ENCODE measurements at regions not wholly inside any gene's neighbourhood (a gene's known extent, or its start where the extent isn't known, plus 50 kb on each side); places are given as distances from the start of the nearest gene placed in this dataset.
"Not testable (repeated sequence)": the region's sequence is repeated elsewhere in the genome, so short reads cannot be mapped to it uniquely, and the experiment has no call there.

DNA sequence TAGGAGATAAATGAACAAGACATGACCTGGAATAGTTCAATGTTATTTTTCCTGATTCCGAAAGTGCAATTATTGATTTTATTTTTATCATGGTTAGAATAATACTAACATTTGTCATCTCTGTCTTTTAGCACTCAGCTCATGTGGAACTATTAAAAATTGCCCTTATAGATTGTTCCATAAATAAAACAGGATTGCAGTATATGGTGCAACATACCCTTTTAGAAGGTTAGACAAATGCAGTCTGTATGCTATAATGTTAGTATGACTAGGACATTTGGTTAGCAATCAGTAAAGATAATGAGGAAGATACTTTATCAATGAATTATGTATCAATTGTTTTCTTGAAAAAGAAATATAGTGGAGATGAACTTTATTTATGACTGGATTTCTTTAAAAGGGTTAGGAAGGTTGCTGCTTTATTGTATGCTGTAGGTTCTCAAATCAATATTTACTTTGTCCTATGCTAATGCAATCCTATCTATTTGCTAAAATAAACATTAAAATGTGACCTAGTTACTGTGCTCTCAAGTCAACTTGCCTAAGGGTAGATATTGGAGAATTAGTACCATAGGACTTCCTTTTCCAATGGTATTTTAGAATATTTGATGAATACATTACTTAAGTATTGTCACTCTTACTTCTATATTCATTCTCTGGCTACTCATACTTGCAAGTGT lies 348.9 kb upstream of the ISL1 start:
- DNase-seq: no peak

DNA sequence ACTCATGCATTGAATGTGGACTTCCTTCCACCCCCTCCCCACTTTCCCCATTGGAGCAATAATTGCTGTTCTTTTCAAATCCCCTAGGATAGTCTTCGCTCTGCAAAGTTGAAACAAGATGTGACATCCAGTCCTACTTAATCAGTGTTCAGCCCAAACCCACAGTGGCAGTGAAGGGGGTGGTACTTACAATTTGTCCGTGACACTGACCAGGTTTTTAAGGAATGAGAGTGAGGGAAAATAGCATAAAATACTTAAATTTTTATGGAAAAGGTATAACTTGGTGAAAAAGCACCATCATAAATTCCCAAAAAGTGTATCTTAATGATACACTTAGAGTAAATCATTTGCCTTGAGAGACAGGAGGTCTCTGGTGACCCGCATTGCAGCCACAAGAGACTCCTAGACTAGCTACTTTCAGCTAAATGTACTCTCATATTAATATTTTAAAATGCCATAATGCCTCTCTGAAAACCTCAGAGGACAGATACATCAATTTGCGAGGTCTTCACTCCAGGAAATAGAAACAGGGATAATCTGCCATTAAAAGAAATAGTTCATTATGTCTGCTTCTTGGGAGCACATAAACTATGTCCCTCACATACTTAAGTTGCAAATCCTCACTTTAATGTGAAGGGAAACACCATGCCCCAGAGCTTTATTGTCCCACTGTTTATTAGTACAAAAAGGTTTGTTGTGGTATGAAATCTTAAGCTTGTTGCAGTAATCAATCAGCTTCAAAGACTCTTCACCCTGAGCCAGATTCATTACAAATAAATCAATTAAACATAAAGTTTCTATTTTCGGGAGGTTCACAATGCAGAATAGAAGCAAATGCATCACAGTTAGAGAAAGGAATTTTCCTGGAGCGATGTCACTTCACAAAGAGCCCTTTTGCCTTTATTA lies 343.6 kb upstream of the ISL1 start:
- DNase-seq: no peak

DNA sequence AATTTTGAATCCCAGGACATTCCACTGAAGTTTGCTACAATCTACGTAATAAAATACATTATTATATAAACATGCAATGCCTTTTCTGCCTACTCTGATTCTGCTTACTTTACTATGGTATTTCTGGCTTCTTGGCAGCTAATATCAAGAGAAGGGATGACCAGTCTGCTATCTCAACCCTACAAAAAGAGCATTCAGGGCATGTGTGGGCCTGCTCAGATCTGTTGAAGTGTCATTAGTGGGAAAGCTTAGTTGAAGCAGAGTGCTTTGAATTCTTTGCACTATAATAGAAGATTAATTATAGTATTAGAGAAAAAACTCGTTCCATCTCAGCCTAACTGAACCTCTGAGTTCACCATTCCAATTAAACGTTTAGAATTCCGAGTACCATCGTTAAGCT lies 339.5 kb upstream of the ISL1 start:
- DNase-seq: no peak

DNA sequence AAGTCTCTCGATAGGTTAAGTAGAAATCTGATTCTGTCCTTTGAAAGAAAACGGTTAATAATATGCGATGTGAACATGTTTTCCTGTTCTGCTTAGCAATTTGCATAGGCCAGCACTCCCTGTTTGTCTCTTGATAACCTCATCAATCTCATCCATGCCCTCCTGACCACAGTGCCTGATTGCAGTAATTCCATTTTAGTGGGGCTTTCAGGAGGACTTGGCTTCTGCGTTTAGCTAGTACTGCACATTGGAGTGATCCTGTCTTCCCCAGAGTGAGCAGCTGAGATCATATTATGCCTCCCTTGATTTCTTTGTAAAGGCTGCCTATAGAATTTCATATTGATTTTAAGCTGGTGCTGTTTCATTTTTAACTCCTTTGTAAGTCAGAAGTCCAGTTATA lies 335.9 kb upstream of the ISL1 start:
- no peak for DNase-seq

DNA sequence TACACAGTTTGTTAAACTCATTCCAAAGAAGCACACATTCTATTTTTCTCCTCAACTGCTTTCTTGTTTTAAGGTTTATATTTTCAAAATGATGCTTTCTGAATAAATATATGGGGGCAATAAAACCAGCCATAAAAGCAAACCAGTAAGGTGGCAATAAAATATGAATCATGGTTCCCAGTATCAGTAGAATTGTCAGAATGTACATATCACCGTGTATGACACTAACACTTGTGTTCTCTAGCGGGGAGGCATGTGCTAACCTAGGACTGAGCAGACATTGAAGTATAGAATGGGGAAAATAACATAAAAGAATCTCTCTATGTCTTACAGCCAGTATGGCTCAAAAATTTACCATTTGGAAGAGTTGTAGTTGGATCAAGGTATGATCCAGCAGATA lies 329.9 kb upstream of the ISL1 start:
- DNase-seq: no peak

DNA sequence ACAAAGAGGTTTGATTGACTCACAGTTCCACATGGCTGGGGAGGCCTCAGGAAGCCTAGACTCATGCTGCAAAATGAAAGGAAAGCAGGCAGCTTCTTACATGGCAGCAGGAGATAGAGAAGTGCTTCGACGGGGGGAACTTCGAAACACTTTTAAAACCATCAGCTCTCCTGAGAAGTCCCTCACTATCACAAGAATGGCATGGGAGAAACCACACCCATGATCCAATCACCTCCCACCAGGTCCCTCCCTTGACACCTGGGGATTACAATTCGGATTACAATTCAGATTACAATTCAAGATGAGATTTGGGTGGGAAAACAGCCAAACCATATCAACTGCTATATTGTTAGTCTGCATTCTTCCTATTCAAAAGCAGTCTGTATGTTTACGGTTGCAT lies 322.3 kb upstream of the ISL1 start:
- no peak for DNase-seq

DNA sequence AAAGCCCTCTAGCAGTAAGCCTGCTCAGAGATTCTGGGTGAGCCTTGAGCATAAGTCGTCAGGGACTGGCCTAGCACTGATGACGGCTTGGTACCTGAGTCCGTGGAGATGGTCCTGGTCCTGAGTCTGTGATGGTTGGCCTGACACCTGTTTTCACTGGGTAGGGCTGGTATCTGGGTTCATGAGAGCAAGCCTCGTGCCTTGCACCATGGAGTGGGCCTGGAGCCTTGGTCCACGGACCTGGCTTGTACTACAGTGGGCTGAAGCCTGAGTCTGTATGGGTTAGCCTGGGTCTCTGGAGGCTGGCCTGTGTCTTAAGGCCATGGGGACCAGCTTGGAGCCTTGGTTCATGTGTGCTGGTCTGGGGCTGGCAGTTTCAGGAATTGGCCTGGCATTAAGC lies 310.3 kb upstream of the ISL1 start:
- DNase-seq: no peak

DNA sequence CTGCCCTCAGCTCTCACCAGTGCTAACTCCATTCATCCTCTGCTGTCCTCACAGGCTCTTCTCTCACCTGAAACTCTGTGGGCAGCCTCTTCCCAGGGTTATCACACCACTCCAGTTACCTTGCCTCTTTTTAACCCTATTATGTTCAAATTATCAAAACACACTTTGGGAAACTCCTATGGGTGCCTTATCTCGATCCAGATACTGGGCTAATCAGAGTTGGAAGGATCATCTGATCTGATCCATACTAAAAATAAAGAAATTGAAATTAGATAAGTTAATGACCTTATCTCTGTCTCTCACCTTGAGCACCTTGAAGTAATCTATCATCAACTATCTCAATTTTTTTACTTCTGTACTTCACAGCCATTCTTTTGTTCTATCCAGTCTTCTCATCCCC lies 300.5 kb upstream of the ISL1 start:
- DNase-seq: no peak

DNA sequence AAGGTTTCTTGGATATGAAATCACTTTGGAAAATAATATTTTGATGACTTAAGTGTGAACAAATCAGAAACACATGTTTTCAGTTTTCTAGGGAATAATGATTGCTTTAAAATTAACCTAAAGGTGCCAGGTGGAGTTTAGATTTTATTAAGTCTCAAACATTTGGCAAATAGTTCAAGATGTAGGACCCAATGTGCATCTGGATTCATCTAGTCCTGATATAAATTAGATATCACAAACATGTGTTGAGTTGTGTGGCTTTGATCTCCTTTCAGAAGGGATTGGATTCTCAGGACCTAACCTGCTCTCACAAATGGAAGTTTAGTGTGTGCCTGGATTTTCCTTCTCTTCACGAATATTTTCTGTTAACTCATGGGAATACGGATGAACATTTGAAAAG lies 291.4 kb upstream of the ISL1 start:
- no peak for DNase-seq

DNA sequence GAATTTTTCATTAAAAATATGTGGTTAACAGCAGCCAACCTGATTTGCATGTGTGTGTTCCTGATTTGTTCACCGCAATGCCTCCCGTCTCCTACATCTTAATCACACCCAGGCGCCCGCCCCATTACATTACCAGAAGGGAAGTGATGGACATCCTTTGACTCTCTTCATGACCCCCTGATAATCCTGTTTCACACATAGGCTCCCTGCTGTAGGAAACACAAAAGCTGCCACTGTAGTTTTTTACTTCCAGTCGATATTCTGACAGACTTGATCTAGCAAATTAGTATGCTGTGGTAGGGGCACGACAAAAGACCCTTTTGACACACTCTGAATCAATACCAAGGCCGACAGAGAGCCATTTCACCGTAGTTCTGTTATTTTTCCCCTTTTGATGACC lies 287.8 kb upstream of the ISL1 start:
- no peak for DNase-seq

DNA sequence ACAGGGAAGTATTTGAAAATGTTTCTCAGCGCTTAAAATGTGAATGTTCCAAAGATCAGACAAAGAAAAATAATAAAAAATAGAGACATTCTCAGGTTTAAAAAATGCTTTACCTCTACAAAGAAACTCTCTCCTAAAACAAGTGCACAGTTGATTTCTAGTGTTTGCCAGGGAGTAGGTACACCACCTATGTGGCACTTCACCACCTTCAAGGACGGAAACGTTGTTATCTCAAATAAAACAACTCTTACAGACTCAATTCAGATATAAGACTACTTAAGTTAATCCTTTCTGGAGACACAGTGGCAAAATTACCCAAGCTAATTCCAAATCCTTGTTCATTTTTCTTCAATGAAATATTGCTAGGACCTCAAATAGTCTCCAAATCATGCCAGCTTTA lies 286.4 kb upstream of the ISL1 start:
- no peak for DNase-seq

DNA sequence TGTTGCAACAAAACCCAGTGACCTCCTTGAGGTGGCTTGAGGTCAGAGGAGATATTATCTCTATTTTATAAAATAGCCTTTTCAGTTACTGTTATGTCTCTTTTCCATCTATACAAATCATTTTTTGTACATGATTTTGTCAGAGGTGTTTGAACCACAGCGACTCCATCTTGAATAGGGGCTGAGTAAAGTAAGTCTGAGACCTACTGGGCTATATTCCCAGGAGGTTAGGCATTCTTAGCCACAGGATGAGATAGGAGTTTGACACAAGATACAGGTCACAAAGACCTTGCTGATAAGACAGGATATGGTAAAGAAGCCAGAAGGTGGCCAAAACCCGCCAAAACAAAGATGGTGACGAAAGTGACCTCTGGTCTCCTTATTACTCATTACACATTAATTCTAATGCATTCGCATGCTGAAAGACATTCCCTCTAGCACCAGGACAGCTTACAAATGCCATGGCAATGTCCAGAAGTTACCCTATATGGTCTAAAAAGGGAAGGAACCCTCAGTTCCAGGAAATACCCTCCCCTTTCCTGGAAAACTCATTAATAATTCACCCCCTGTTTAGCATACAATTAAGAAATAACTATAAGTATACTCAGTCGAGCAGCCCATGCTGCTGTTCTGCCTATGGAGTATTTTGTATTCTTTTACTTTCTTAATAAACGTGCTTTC lies 283.9 kb upstream of the ISL1 start:
- no peak for DNase-seq

DNA sequence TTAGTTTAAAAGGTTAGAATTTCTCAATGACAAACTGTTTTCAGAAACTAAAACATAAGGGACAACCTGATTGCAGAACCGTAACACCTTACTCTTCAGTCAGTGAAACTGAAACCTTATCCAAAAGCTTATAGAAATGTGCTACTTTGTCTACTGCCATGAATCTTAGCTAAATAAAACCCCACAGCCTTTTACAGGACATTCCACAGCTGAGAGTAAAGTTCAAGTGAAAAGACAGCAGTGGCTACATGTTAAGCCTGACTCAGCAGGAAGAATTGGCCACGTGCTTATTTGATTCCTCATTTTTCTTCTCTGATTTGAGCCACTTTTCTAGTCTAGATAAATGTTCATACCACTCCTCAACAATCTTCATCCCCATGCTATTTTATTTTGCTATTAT lies 278.7 kb upstream of the ISL1 start:
- no peak for DNase-seq

DNA sequence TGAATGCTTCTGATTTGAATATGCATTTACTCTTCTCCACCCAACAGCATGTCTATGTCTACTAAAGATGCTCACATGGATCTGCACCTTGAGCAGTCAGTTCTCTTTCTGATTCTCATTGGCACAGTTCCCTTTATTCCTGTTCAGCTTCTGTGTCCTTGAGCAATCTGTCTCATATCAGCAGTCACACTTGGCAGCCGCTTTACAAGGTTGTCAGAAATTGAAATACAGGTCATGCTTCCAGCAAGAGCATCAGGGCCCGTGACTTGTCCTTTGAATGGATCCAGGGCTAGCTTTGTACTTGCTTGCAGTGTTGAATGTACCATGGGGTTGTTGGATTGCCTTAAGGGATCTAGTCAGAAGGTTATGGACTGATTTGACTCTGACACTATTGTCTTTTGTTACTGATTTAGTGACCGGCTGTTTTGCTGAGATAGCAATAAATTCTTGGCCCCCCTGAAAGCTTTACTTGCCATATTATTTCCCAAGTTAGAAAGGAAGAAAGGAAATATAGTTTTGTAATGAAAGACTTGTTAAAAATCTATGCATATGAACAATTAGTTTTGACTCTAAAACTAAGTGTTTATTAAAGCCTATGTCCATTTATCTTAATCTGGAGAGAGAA lies 273.4 kb upstream of the ISL1 start:
- no peak for DNase-seq

DNA sequence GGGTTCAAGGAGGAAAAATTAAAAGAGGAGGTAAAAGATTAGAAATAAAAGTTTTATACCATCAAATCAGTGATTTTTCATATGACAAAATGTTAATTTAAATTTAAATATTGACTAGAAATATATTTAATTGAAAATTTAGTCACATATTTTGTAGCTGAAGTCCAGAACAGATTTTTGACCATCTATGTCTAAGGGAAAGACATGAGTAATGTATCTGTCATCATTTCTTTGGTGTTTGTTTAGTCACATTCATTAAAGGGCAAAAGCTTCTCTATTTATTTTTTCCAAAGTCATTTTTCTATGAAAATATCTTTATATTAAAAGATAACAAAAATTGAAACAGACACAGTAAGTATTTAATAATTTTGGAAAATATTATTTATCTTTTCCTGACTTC lies 252.0 kb upstream of the ISL1 start:
- DNase-seq: no peak

DNA sequence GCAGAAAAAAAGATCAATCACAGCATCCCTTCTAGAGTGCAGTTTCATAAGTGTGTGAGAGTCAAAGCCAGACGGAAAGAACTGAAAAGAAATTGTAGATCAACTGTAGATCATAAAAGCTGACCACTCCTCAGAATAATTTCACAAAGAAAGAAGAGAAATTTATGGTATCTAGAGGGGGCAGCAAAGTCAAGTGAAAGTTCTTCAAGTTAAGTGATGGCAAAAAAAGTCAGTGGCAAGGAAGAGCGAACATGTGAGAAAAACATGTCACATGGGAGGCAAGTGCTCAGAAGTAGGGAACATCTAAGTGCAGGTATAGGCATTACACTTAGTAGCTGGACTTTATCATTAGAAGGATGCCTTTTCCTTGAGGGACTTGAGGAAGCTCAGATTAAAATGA lies 245.1 kb upstream of the ISL1 start:
- DNase-seq: no peak

DNA sequence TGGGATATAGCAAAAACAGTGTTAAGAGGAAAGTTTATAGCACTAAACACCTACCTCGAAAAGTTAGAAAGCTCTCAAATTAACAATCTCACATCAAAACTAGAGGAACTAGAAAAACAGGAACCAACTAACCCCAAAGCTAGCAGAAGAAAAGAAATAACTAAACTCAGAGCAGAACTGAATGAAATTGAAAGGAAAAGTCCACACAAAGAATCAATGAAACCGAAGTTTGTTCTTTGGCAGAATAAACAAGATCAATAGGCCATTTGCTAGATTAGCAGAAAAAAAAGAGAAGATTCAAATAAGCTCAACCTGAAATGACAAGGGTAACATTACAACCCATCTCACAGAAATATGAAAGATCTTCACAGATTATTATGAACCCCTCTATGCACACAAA lies 234.8 kb upstream of the ISL1 start:
- DNase-seq: no peak

DNA sequence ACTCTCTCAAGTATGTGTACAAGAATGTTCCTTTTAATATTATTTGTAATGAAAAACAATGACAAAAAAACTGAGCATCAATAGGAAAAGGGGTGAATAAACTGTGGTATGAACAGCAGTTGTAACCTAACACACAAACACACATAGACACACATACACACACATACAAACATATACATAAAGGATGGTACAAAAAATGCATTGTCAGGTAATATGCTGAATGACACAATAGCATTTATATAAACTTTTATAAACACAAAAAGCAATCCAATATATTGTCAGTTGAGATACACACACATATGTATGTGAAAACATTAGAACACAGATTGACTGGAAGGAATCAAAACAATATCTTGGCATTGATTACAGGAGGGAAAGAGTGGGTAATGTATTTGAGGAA lies 227.0 kb upstream of the ISL1 start:
- DNase-seq: no peak

DNA sequence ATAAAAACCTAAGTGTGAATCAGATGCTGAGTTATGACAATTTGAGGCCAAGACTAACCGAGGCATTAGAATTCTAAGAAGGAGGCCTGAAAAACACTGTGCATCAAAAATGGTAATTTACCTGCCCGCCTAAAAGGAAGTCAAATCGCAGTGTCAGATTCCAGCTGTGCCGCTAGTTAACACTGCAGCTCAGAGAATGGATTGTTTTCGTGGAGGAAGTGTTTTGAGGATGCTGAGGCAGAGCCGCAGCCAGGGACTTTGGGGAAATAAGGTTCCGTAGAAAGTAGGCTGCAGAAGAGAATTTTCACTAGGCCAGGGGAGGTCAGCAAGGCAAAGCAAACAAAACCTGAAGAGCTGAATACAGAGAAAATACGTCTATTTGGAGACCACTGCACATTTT lies 226.4 kb upstream of the ISL1 start:
- no peak for DNase-seq

DNA sequence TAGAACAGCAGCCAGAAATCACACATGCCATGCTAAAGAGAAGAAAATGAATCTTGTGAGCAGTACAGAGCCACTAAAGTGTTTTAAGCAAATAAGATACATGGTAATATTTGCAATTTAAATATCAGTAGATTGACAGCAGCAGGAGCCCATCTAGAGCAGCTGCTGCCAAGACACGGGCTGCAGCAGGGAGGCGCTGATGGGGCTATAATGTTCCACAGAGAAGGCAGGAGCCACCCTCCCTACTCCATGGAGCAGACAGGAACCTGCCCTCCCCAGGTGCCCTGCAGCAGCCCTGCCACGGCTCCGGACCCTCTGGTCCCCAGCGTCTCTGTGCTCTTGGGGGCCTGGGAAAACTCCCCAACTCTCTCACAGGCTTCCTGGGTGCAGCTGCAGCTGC lies 224.1 kb upstream of the ISL1 start:
- no peak for DNase-seq

DNA sequence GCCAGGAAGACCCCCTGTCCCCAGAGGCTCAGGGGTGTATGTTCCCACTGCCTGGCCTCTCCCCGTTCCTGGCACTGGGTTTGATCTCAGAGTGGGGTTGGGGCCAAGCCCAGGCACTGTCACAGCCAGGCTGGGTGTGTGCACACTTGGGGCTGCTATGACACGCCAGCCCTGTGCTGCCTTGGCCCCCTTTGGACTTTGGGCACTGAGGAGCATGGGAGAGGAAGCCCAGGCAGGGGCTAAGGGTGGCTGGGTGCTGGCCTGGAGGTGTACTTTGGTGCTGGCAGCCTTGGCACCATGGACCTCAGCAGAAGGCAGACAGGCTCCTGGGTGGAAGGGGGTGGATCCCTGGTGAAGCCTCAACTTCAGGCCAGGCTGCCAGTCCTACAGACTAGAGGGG lies 223.6 kb upstream of the ISL1 start:
- no peak for DNase-seq

DNA sequence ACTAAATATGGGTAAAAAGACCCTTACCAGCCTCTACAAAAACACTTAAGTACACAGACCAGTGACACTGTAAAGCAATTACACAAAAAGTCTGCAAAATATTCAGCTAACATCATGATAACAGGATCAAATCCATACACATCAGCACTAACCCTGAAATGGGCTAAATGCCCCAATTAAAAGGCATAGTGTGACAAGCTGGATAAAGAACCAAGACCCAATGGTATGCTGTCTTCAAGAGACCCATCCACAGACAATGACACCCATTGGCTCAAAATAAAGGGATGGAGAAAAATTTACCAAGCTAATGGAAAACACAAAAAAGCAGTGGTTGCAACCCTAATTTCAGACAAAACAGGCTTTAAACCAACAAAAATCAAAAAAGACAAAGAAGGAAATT lies 221.0 kb upstream of the ISL1 start:
- DNase-seq: no peak

DNA sequence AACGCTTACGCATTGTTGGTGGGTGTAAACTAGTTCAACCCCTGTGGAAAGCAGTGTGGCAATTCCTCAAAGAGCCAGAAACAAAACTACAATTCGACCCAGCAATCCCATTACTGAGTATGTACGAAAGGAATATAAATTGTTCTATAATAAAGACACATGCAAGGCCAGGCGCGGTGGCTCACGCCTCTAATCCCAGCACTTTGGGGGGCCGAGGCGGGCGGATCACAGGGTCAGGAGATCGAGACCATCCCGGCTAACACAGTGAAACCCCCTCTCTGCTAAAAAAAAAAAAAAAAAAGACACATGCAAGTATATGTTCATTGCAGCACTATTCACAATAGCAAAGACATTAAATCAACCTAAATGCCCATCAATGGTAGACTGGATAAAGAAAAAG lies 217.6 kb upstream of the ISL1 start:
- DNase-seq: not testable (repeated sequence)

Measured in stimulated activated CD4-positive, alpha-beta T cell treated with anti-CD3 and anti-CD28 coated beads, Interleukin-4, amount 100 ng/mL, for 1 hour (primary cell).